ENCODE measurements at regions not wholly inside any gene's neighbourhood (a gene's known extent, or its start where the extent isn't known, plus 50 kb on each side); places are given as distances from the start of the nearest gene placed in this dataset.

DNA sequence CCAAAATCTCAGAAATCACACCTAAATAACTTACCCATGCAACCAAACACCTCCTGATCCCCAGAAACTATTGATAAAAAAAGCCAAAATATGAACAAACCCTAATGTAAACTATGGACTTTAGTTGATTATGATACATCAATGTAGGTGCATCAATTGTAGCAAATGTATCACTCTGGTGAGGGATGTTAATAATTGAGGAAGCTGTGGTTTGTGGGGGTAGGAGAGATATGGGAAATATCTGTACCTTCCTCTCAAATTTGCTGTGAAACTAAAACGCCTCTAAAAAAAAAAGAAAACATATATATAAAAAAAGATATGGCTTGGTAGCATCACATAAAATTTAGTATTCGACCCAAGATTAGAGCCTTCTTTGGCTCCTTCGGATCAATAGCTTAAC, 144.3 kb upstream of the CPEB2 start:
- no peak for TF ChIP-seq POLR2A (IDR thresholded peaks at IDR 0.05)
- TF ChIP-seq CTCF (IDR thresholded peaks at IDR 0.05): no peak
- no peak for TF ChIP-seq EP300 (IDR thresholded peaks at IDR 0.05)

Data from tibial nerve (tissue), 4 donors.